ENCODE measurements at regions not wholly inside any gene's neighbourhood (a gene's known extent, or its start where the extent isn't known, plus 50 kb on each side); places are given as distances from the start of the nearest gene placed in this dataset.

- TF ChIP-seq EZH2 (IDR thresholded peaks at IDR 0.05; ENCODE audit: borderline replicate concordance) (no peak), CTCF (IDR thresholded peaks at IDR 0.05; ENCODE audit: poor library complexity) (no peak)
Observed at GRCh38 chr4:59348949-59349348, 1851.2 kb upstream of the ADGRL3 start.

Measured in hepatocyte (in vitro differentiated cells).